Hepatocyte (in vitro differentiated cells): ENCODE measurements at regions not wholly inside any gene's neighbourhood (a gene's known extent, or its start where the extent isn't known, plus 50 kb on each side); places are given as distances from the start of the nearest gene placed in this dataset.

ENCODE experiments used
- CTCF ChIP-seq: fragments of 200-600 bp; sonication (generic); IDR thresholded peaks from 2 replicates; pipeline ENCODE4 v1.5.1; 2016; ENCODE audit warnings: antibody characterized with exemption, mild to moderate bottlenecking; ENCODE audit not compliant: poor library complexity
- EZH2phosphoT487 ChIP-seq: fragments of 200-600 bp; sonication (generic); IDR thresholded peaks from one replicate; pipeline ENCODE4 v1.6.1; 2018; ENCODE audit warnings: antibody characterized with exemption, mild to moderate bottlenecking, low read depth, moderate library complexity; ENCODE audit not compliant: unreplicated experiment, severe bottlenecking

GRCh38 chr12:19665121-19665900, 226.0 kb downstream of the AEBP2 start:
- TF ChIP-seq CTCF (no peak), EZH2phosphoT487 (no peak)
